Endothelial cell of umbilical vein (primary cell): ENCODE measurements at regions not wholly inside any gene's neighbourhood (a gene's known extent, or its start where the extent isn't known, plus 50 kb on each side); places are given as distances from the start of the nearest gene placed in this dataset.

ENCODE experiments used
- BruUV-seq: library from RNA; stranded (reverse); fragments of 400-500 nt; replicated peaks from 2 replicates; lab custom pipeline; 2021; lab: Mats Ljungman, UMichigan
- CTCF ChIA-PET: fragments of 300-600, 350-600 bp; sonication (Branson Sonifier 250); formaldehyde crosslinking; loops from one replicate; lab custom pipeline; 2021; ENCODE audit warnings: antibody characterized with exemption, inconsistent platforms; lab: Charles Lee
- POLR2A ChIA-PET: fragments of 300-600, 350-600 bp; sonication (Branson Sonifier 250); formaldehyde crosslinking; loops from one replicate; lab custom pipeline; 2021; ENCODE audit warnings: antibody characterized with exemption, inconsistent platforms; lab: Charles Lee
- DNase-seq: peaks from one replicate; pipeline ENCODE4 v3.0.0-alpha.2; 2011; ENCODE audit warnings: low read depth, low spot score
- FAIRE-seq: peaks from 2 replicates; lab custom pipeline; 2011; peaks lifted over from hg19 to GRCh38; lab: Jason Lieb, UNC
- H2AFZ ChIP-seq: 2 replicates; pipeline ENCODE4 v1.6.0; 2012; ENCODE audit warnings: low read depth, low read length, control low read depth, inconsistent platforms
- H3K27ac ChIP-seq: 2 replicates; pipeline ENCODE4 v1.5.1; 2011; ENCODE audit warnings: low read depth, mild to moderate bottlenecking, control low read depth, low read length, moderate library complexity; ENCODE audit not compliant: insufficient read depth
- H3K27me3 ChIP-seq, 2 experiments: 2 replicates each; pipeline versions ENCODE4 v1.6.0 to v1.6.1; 2011; ENCODE audit warnings: low read length in 2 of 2, mixed read lengths in 1 of 2; ENCODE audit not compliant: control insufficient read depth in 2 of 2, insufficient read depth in 2 of 2
- H3K36me3 ChIP-seq, 2 experiments: 2 replicates in 1 of 2; 3 replicates in 1 of 2; pipeline ENCODE4 v1.5.1; 2011; ENCODE audit warnings: low read length in 2 of 2, mild to moderate bottlenecking in 1 of 2, moderate library complexity in 1 of 2; ENCODE audit not compliant: control insufficient read depth in 2 of 2, insufficient read depth in 2 of 2; ENCODE audit errors: extremely low read depth in 1 of 2
- H3K4me1 ChIP-seq: 3 replicates; pipeline ENCODE4 v1.5.1; 2011; ENCODE audit warnings: mild to moderate bottlenecking, low read length; ENCODE audit not compliant: control insufficient read depth, insufficient read depth; ENCODE audit errors: extremely low read depth
- H3K4me2 ChIP-seq: 2 replicates; pipeline ENCODE4 v1.6.1; 2011; ENCODE audit warnings: low read length, control low read depth, mixed read lengths; ENCODE audit not compliant: insufficient read depth
- H3K4me3 ChIP-seq, 3 experiments: fragments of 200-600 bp in 1 of 3; sonication (generic), shearing (Covaris generic) in 1 of 3; replicated peaks in 1 of 3; 2 replicates each; pipeline ENCODE4 v1.5.1; 2011 to 2016; ENCODE audit warnings: control low read depth in 3 of 3, low read length in 3 of 3, mild to moderate bottlenecking in 2 of 3, inconsistent platforms in 1 of 3, low read depth in 1 of 3, moderate library complexity in 1 of 3; ENCODE audit not compliant: insufficient read depth in 1 of 3
- H3K79me2 ChIP-seq: 2 replicates; pipeline ENCODE4 v1.6.0; 2012; ENCODE audit warnings: low read length, inconsistent platforms; ENCODE audit not compliant: control insufficient read depth, insufficient read depth
- H3K9ac ChIP-seq: replicated peaks from 2 replicates; pipeline ENCODE3; 2011; ENCODE audit warnings: low read length, control low read depth; ENCODE audit not compliant: insufficient read depth; ENCODE audit errors: extremely low read depth
- H3K9me1 ChIP-seq: replicated peaks from 3 replicates; pipeline ENCODE4 v1.6.0; 2011; ENCODE audit warnings: mild to moderate bottlenecking, low read length; ENCODE audit not compliant: control insufficient read depth, insufficient read depth; ENCODE audit errors: extremely low read depth
- H3K9me3 ChIP-seq: replicated peaks from 2 replicates; pipeline ENCODE4 v1.5.1; 2012; ENCODE audit warnings: low read length, inconsistent platforms; ENCODE audit not compliant: control insufficient read depth, insufficient read depth
- H4K20me1 ChIP-seq: replicated peaks from 2 replicates; pipeline ENCODE3; 2011; ENCODE audit warnings: mild to moderate bottlenecking, low read length; ENCODE audit not compliant: control insufficient read depth, insufficient read depth; ENCODE audit errors: extremely low read depth
- EZH2 ChIP-seq: IDR thresholded peaks from 2 replicates; pipeline ENCODE4 v1.6.1; 2012; ENCODE audit warnings: borderline replicate concordance, low read depth, mild to moderate bottlenecking, moderate library complexity, low read length, inconsistent platforms; ENCODE audit not compliant: severe bottlenecking
- FOS ChIP-seq: IDR thresholded peaks from 2 replicates; pipeline ENCODE4 v1.6.1; 2011; ENCODE audit warnings: mild to moderate bottlenecking, low read length, moderate library complexity, borderline replicate concordance; ENCODE audit not compliant: insufficient read depth
- GATA2 ChIP-seq: IDR thresholded peaks from 2 replicates; pipeline ENCODE4 v1.7.0; 2011; ENCODE audit warnings: low read depth, mild to moderate bottlenecking, moderate library complexity, mixed read lengths, low read length; ENCODE audit not compliant: insufficient read length, insufficient read depth
- JUN ChIP-seq: IDR thresholded peaks from 2 replicates; pipeline ENCODE4 v1.6.1; 2011; ENCODE audit warnings: borderline replicate concordance, low read depth; ENCODE audit not compliant: insufficient read length, insufficient read depth
- MYC ChIP-seq: IDR thresholded peaks from one replicate; pipeline ENCODE4 v1.6.1; 2011; ENCODE audit warnings: mild to moderate bottlenecking, low read depth, low read length
- POLR2A ChIP-seq: IDR thresholded peaks from 2 replicates; pipeline ENCODE4 v1.6.1; 2012; ENCODE audit warnings: low read depth, mild to moderate bottlenecking, control low read depth, low read length
- POLR2AphosphoS5 ChIP-seq: IDR thresholded peaks from 2 replicates; pipeline ENCODE4 v1.6.1; 2012; ENCODE audit warnings: low read depth, mild to moderate bottlenecking, control low read depth, low read length, moderate library complexity; ENCODE audit not compliant: insufficient read depth
- dilution Hi-C: fragments of 300-500 bp; cut with MboI; formaldehyde crosslinking; loops from one replicate; pipeline ENCODE4 v1.15.0; 2019; ENCODE audit warnings: low sequenced_read_pairs; ENCODE audit not compliant: extremely low pct_ligation_motif_present
- intact Hi-C: fragments of 100-400 bp; cut with micrococcal nuclease; formaldehyde crosslinking; loops from one replicate; pipeline ENCODE4 v1.10.0; 2022
- TF ChIP-seq, protein P1 (sequence below): IDR thresholded peaks from 2 replicates; pipeline ENCODE4 v1.6.1; 2011; ENCODE audit not compliant: insufficient read depth, insufficient read length
- TF ChIP-seq, protein P2 (sequence below), 2 donors: IDR thresholded peaks; 1 replicate in 1 of 2; 2 replicates in 1 of 2; pipeline ENCODE4 v1.5.1; 2011; ENCODE audit warnings: low read length in 2 of 2, mild to moderate bottlenecking in 2 of 2, moderate library complexity in 2 of 2, control low read depth in 1 of 2, inconsistent platforms in 1 of 2, low read depth in 1 of 2; ENCODE audit not compliant: insufficient read depth in 1 of 2; ENCODE audit errors: extremely low read depth in 1 of 2

DNA sequence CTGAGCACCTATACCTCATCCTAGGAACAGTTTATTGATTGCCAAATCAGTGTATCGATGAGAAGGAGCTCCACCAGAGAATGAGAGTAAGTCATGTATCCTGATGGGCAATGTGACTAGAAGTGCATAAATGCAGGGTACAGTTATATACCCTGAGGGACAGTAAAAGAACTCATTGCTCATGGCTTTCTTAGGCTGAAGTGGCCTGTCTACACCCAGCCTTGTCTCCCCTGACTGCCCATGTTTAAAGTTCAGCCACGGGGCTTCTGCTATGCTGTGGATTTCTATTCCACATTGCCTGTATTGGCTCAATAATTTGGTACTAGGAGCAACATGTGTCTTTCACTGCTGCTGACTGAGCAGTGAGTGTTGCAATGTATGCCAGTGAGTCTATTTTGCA, 400.4 kb upstream of the IMPG1 start:
- H3K9me3 ChIP-seq, result no peaks in the 10 kb centered on the region
- no peaks in the 10 kb centered on the region for H3K36me3 ChIP-seq
- no peaks in the 10 kb centered on the region for H3K27me3 ChIP-seq
- no peak overlapping the region for H3K4me3 ChIP-seq
- H3K79me2 ChIP-seq, result no peaks in the 10 kb centered on the region
- H3K4me1 ChIP-seq, result no peaks in the 10 kb centered on the region
- CTCF ChIA-PET, result no interaction called here
- no peak overlapping the region for H3K9ac ChIP-seq
- FAIRE-seq (no peak), DNase-seq (no peak)
- H4K20me1 ChIP-seq, result no peaks in the 10 kb centered on the region
- intact Hi-C loops (no loop called here), dilution Hi-C loops (no loop called here)
- H3K9me1 ChIP-seq, result no peaks in the 10 kb centered on the region
- no peak overlapping the region for H3K4me2 ChIP-seq
- TF ChIP-seq, protein P1, sequence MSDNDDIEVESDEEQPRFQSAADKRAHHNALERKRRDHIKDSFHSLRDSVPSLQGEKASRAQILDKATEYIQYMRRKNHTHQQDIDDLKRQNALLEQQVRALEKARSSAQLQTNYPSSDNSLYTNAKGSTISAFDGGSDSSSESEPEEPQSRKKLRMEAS, result no peak
- no peak for TF ChIP-seq MYC
- no peak for TF ChIP-seq FOS
- TF ChIP-seq EZH2, result no peak
- TF ChIP-seq POLR2AphosphoS5, result no peak
- TF ChIP-seq JUN, result no peak
- no peak for TF ChIP-seq GATA2
- no peak for TF ChIP-seq POLR2A
- TF ChIP-seq, protein P2, sequence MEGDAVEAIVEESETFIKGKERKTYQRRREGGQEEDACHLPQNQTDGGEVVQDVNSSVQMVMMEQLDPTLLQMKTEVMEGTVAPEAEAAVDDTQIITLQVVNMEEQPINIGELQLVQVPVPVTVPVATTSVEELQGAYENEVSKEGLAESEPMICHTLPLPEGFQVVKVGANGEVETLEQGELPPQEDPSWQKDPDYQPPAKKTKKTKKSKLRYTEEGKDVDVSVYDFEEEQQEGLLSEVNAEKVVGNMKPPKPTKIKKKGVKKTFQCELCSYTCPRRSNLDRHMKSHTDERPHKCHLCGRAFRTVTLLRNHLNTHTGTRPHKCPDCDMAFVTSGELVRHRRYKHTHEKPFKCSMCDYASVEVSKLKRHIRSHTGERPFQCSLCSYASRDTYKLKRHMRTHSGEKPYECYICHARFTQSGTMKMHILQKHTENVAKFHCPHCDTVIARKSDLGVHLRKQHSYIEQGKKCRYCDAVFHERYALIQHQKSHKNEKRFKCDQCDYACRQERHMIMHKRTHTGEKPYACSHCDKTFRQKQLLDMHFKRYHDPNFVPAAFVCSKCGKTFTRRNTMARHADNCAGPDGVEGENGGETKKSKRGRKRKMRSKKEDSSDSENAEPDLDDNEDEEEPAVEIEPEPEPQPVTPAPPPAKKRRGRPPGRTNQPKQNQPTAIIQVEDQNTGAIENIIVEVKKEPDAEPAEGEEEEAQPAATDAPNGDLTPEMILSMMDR (IDR thresholded peaks at IDR 0.05; ENCODE audit: extremely low read depth in 1 of 2, insufficient read depth in 1 of 2, low read depth in 1 of 2, low read length in 2 of 2), result no peak
- POLR2A ChIA-PET, result no interaction called here
- no TSS peak for BruUV-seq
- no peak overlapping the region for H2AFZ ChIP-seq
- no peak overlapping the region for H3K27ac ChIP-seq
